Stimulated activated naive CD8-positive, alpha-beta T cell treated with anti-CD3 and anti-CD28 coated beads, Interleukin-15, amount 100 ng/mL, for 72 hours (primary cell): ENCODE measurements at regions not wholly inside any gene's neighbourhood (a gene's known extent, or its start where the extent isn't known, plus 50 kb on each side); places are given as distances from the start of the nearest gene placed in this dataset.

Source experiments
- ATAC-seq: fragments of 150-1000 bp; cut with Tn5 transposase; 2 replicates; pipeline ENCODE4 v1.10.0; 2021; ENCODE audit warnings: mild to moderate bottlenecking, moderate library complexity
- DNase-seq, 2 donors: peaks; one replicate each; pipeline ENCODE4 v3.0.0; 2021 to 2022
- H3K27ac Mint-ChIP-seq, 2 donors: one replicate each; pipeline ENCODE4 v1.8.0; 2022; ENCODE audit warnings: mild to moderate bottlenecking in 2 of 2, mixed read lengths in 2 of 2, moderate library complexity in 2 of 2
- H3K27me3 Mint-ChIP-seq: one replicate; pipeline ENCODE4 v1.8.0; 2022; ENCODE audit warnings: mixed read lengths
- H3K4me1 Mint-ChIP-seq: one replicate; pipeline ENCODE4 v1.8.0; 2022; ENCODE audit warnings: mild to moderate bottlenecking, mixed read lengths
- H3K4me3 Mint-ChIP-seq, 2 donors: one replicate each; pipeline ENCODE4 v1.8.0; 2022; ENCODE audit warnings: mild to moderate bottlenecking in 2 of 2, mixed read lengths in 2 of 2, moderate library complexity in 1 of 2
- H3K9me3 Mint-ChIP-seq, 2 donors: one replicate each; pipeline ENCODE4 v1.8.0; 2022; ENCODE audit warnings: mixed read lengths in 2 of 2

DNA sequence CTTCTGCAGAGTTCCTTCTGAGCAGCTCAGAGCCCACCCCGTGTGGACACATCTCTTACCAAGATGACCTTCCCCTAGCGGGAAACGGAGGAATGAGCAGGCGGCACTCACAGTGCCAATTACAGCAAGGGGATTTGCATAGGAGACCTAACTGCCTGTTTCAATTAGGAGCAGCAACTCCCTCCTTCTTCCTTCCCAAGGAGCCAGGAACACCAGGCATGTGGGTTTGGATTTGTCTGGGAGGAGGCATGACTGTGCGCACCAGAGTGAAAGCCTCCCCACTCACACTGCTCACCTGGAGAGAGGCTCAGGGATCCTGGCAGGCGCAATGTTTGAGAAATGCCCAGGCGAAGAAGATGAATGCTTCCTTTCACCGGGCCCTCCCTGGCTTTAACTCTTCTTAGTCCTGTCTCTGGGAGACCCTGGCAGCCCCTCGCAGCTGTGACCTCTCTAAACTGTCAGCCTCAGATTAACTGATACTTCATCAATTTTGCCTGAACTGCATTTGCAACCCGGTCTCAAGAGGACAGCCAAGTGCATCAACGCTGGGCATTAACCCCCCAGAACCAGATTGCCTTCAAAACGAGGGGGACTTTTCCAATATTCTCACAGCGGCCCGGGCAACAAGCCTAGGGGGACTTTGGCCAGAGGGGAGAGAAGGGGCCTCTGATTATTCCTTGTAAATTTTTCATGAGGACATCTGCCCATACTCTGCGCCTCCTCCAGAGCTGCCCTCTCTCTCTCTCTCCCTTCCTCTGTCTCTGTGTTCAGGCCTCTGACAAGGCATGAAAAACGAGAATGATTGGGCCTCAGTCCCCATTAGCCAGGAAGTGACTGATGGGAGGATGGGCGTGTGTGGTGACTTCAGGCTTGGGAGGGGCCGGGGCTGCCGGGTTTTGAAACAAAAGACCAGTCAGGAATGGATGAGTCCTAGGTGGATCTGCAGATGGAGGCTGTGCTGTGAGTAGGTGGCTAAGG lies 93.8 kb downstream of the CMPK2 start:
- H3K27ac Mint-ChIP-seq = no peak overlapping the region
- H3K4me1 Mint-ChIP-seq = peaks cover 7% of the 10 kb centered on the region
- DNase-seq = no peak
- peaks cover 36% of the 10 kb centered on the region for H3K27me3 Mint-ChIP-seq
- ATAC-seq = no peak
- H3K9me3 Mint-ChIP-seq = no peaks in the 10 kb centered on the region
- no peak overlapping the region for H3K4me3 Mint-ChIP-seq

DNA sequence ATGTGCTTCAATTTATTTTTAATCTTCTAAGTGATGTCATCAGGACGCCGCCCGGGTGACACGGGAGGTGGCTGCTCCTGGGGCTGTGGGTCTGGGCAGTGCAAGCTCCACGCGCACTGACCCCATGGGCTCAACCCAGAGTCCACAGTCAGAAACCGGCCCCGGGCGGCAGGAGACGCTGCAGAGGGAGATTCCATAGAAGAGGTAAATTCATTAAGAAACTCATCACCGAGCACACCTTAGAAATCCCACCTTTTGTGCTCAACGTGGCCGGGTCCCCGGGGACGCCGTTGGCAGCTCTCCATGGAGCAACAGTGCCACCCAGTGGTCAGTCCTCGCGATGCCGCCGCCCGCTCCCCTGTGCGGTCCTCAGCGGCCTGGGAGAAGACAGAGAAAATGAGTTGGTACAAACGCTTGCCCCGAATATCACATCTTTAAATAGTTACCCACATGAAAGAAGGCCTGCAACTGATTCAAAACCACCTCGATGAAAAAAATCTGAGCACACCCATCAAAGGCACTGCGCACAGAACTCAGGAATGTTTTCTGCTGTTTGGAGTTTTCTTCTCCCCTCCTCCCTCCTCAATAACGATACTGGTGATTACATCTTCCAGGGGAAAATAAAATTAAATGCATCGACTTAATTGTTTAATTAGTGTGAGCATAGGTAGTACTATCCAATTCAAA lies 92.6 kb downstream of the CMPK2 start:
- peak overlapping the region in 1 of 2 donors; percentile 8 for H3K4me3 Mint-ChIP-seq
- H3K27me3 Mint-ChIP-seq = peaks cover 36% of the 10 kb centered on the region
- ATAC-seq (peak; percentile 88), DNase-seq (peak; percentile 72 to 80)
- H3K27ac Mint-ChIP-seq = no peak overlapping the region
- no peaks in the 10 kb centered on the region for H3K9me3 Mint-ChIP-seq
- peaks cover 7% of the 10 kb centered on the region for H3K4me1 Mint-ChIP-seq

DNA sequence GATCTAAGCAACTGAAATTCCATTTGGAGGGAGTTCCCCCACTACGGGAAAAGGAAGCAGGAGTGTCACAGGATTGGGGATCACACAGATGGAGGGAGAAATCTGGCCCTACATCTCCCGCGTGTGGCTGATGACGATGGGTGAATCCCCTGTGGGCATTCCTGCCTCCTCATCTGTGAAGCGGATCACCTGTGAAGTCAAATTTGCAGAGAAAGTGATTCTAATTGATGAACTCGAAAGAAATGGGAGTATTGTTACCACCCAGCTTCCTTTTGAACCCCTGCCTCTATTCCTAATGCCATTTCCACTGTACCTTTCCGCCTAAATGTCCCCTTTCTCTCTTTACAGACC lies 92.0 kb downstream of the CMPK2 start:
- no peaks in the 10 kb centered on the region for H3K9me3 Mint-ChIP-seq

DNA sequence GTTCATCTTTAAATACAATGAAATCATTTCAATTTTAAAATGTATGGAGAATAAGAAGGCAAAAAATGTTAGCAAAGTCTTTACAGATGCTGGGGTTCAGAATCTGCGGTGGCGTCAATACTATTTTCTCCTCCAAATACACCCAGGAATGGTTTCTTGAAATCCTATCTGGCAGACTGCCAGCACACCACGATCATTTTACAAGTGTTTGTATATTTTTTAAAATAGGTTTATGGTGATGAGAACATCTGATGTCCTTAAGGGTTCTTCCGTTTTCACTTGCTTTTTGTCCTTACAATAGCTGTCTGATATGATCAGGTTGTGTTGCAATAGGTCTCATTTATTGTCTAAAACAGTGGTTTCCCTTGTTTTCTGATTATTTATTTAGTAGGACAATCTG lies 89.6 kb downstream of the CMPK2 start:
- peaks cover 14% of the 10 kb centered on the region for H3K4me1 Mint-ChIP-seq
- DNase-seq = no peak
- no peak overlapping the region for H3K4me3 Mint-ChIP-seq
- ATAC-seq = no peak
- peaks cover 36% of the 10 kb centered on the region for H3K27me3 Mint-ChIP-seq
- no peak overlapping the region for H3K27ac Mint-ChIP-seq
- H3K9me3 Mint-ChIP-seq = no peaks in the 10 kb centered on the region

More for the DNA sequence above, 92.0 kb downstream of the CMPK2 start:
- Mint-ChIP-seq H3K4me3 (no peak overlapping the region), H3K27ac (no peak overlapping the region), H3K4me1 (peaks cover 7% of the 10 kb centered on the region), H3K27me3 (peaks cover 36% of the 10 kb centered on the region)
- ATAC-seq = no peak
- no peak for DNase-seq

DNA sequence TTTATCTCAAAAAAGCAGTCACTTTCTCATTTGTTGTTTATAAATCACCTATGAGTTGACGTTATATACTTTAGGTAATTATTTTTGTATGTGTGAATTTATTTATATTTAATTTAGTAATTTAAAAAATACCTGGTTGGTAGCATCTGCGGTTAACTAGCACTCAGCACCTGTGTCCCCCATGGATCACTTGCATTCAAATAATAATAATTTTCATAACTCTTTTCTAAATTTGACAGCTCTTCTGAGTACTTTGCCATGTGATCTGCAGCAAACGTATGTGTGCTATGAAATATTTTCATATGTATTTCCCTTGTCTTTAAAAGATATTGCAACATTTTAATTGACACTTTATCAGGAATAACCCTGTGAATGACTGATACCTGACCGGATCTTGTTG lies 88.1 kb downstream of the CMPK2 start:
- no peaks in the 10 kb centered on the region for H3K9me3 Mint-ChIP-seq
- no peak overlapping the region for H3K27ac Mint-ChIP-seq
- H3K4me1 Mint-ChIP-seq = peaks cover 17% of the 10 kb centered on the region
- H3K27me3 Mint-ChIP-seq = peaks cover 27% of the 10 kb centered on the region
- ATAC-seq = no peak
- no peak for DNase-seq
- H3K4me3 Mint-ChIP-seq = no peak overlapping the region

DNA sequence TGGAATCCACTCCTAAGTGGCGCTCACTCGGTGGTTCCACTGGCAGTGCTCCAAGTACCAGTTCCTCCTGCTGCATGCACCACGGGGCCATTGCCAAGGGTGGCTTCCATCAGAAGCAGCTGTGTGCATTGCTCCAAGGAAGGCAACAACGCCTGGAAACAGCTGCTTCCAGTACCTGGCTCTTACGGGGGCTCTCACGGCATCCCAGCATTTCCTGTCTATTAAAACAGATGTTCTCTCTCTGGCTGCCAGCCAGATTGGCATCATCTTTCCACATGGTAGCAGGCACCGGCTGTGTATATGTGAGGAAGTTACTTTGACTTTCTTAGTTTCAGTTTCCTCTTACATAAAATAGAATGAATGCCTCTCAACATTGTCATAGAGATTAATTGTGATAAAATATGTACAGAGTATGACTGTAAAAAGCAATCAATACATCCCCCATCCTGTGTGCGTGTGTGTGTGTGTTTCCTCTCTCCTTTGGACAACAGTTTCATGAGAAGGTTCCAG lies 84.9 kb downstream of the CMPK2 start:
- ATAC-seq = peak; percentile 66
- DNase-seq = no peak
- Mint-ChIP-seq H3K9me3 (no peaks in the 10 kb centered on the region), H3K27me3 (no peaks in the 10 kb centered on the region), H3K4me1 (peaks cover 9% of the 10 kb centered on the region), H3K4me3 (no peak overlapping the region), H3K27ac (peak overlapping the region in 1 of 2 donors; percentile 52)

DNA sequence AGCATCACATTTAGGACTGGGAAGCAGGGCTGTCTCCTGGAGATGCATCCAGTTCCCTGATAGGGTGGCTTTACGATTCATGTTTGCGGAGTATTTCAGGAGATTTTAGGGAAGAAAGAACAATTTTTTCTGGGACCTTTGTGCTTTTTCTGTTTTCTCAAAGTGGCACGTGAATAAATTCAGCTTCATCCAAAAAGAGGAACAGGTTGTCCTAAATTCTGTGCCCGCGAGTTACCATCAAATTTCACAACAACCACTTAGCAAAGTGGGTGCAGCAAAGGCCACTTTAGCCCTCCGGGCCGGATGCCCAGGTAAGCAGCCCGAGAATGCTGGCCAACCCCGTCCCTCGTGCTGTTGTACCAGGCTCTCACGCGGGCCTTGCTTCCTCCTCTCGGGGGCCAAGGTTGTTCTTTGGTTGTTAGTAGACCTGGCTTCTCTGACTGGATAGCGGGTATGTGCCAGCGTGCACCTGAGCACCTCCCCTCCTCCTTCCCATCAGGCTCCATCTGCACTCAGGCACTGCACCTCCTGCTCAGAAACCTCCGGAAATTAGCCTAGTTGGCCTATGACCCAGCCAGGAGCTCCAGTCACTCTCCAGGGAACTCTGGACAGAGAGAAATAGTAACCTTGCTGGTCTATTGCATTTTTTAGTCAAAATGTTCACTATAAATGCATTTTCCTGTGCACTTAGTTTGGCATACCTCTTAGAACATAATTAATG lies 83.0 kb downstream of the CMPK2 start:
- DNase-seq = no peak
- no peak for ATAC-seq
- Mint-ChIP-seq H3K27ac (no peak overlapping the region), H3K9me3 (no peaks in the 10 kb centered on the region), H3K27me3 (no peaks in the 10 kb centered on the region), H3K4me1 (peaks cover 9% of the 10 kb centered on the region), H3K4me3 (no peak overlapping the region)

DNA sequence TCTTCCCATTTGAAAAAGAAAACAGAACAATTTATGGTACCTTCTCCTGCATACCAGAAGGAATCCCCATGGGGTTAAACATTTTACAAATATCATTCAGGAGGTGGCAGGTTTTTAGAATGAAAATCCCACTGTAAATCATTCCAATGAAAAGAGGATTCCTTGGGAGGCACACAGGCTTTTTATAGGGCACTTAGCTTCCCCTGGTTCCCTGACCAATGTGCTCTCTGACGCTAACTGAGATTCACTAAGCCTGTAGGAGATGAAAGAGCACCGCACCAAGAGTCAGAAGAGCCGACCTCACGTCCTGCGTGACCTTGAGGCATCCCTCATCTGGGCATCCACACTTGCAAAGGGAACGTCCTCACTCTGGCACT lies 82.5 kb downstream of the CMPK2 start:
- H3K9me3 Mint-ChIP-seq = no peaks in the 10 kb centered on the region
- no peak overlapping the region for H3K27ac Mint-ChIP-seq
- no peak for ATAC-seq
- DNase-seq = no peak
- peaks cover 9% of the 10 kb centered on the region for H3K4me1 Mint-ChIP-seq
- no peak overlapping the region for H3K4me3 Mint-ChIP-seq
- H3K27me3 Mint-ChIP-seq = no peaks in the 10 kb centered on the region

DNA sequence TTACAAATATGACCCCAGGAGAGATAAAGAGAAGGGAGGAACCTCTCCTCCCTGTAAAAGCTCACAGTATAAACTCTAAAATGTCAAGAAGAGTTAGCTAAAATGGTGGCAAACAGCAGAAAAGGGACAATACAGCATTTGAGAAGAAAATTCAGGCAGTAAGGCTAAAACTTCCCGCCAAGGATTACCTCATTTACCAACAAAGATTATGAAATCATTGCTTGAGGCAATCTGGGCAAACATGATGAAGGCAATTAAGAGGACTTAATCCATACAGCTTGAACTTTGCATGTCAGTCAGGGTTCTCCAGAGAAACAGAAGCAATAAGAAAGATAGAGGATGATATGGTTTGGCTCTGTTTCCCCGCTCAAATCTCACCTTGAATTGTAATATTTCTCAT lies 81.4 kb downstream of the CMPK2 start:
- no peak overlapping the region for H3K4me3 Mint-ChIP-seq

DNA sequence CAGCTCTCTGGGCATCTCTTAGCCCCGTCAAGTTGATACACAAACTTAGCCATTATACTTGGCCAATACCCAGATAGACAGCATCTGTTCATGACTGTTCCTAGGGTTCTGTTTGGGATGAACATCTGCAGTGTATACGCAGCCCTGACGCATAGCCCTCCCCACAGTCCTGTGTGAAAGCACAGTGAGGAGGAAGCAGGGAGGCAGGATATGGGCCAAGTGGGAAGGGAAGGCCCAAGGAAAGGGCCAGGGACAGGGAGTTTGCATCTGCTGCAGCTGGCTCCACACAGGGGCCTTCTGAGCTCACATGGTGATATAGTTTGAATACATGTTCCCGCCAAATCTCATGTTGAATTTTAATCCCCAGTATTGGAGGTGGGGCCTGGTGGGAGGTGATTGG lies 80.2 kb downstream of the CMPK2 start:
- H3K9me3 Mint-ChIP-seq = no peaks in the 10 kb centered on the region
- DNase-seq (no peak), ATAC-seq (no peak)
- no peaks in the 10 kb centered on the region for H3K27me3 Mint-ChIP-seq
- H3K27ac Mint-ChIP-seq = no peak overlapping the region
- no peak overlapping the region for H3K4me3 Mint-ChIP-seq
- peaks cover 9% of the 10 kb centered on the region for H3K4me1 Mint-ChIP-seq

More for the DNA sequence above, 81.4 kb downstream of the CMPK2 start:
- ATAC-seq (no peak), DNase-seq (no peak)
- Mint-ChIP-seq H3K9me3 (no peaks in the 10 kb centered on the region), H3K27me3 (no peaks in the 10 kb centered on the region), H3K27ac (peak overlapping the region in 1 of 2 donors; percentile 22), H3K4me1 (peaks cover 9% of the 10 kb centered on the region)

DNA sequence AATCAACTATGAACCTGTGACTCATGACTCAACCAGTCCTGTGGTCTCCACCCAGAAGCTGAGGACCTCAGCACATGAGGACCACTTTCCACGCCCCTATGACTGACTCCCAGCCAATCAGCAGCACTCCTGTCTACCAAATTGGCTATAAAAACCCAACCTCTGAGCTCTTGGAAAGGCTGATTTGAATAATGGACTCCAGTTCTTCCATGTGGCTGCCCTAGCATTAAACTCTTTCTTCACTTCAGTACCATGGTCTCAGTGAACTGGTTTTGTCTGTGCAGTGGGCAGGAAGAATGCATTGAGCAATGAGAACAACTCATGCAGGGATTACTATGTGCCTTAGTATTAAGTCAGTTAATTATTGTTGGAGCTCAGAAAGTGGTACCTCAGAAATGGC lies 78.3 kb downstream of the CMPK2 start:
- no peaks in the 10 kb centered on the region for H3K9me3 Mint-ChIP-seq
- H3K4me3 Mint-ChIP-seq = no peak overlapping the region

DNA sequence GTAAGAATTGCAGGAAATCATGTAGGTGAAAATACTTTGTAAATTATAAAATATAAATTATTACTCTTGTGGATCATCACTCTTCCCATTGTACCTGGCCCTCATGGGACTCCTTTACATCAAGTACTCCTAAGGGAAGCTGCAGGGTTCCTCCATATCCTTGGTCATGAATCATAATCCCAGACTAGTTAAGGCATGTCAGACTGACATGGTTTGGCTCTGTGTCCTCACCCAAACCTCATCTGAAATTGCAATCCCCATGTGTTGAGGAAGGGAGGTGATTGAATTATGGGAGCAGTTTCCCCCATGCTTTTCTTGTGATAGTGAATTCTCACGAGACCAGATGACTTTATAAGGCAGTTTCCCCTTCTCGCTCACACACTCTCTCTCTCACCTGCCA lies 77.1 kb downstream of the CMPK2 start:
- no peaks in the 10 kb centered on the region for H3K27me3 Mint-ChIP-seq
- DNase-seq = no peak
- H3K27ac Mint-ChIP-seq = no peak overlapping the region
- no peak for ATAC-seq
- no peaks in the 10 kb centered on the region for H3K4me1 Mint-ChIP-seq
- no peak overlapping the region for H3K4me3 Mint-ChIP-seq
- no peaks in the 10 kb centered on the region for H3K9me3 Mint-ChIP-seq

More for the DNA sequence above, 78.3 kb downstream of the CMPK2 start:
- Mint-ChIP-seq H3K27me3 (no peaks in the 10 kb centered on the region), H3K27ac (no peak overlapping the region), H3K4me1 (no peaks in the 10 kb centered on the region)
- ATAC-seq = no peak
- DNase-seq = no peak

DNA sequence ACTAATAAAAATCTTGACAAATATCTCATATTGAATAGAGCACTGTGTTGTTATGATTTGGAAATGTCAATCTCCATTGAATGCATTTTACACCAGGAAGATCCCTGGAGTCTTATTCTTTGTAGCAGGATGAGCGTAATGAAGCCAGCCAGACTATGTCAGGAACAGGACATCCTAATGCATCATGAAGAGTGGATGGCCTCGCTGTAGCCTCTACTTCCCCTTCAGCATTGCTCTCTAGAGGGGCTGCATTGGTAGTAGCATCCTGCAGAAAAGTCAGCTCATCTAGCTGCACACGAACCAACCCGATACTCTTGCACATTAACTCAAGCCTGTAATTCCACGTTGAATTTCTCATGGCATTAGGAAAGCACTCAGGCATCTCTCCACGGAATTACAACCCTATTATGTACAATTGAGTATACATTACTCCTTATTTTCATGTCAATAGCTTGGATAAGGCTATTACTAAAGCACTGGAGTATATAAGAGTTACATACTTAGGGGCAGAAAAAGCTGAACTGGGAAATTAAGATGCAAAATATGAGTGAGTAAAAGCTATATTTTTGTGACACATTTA lies 76.1 kb downstream of the CMPK2 start:
- Mint-ChIP-seq H3K4me1 (no peaks in the 10 kb centered on the region), H3K9me3 (no peaks in the 10 kb centered on the region), H3K27me3 (no peaks in the 10 kb centered on the region), H3K27ac (no peak overlapping the region), H3K4me3 (no peak overlapping the region)
- DNase-seq (no peak), ATAC-seq (no peak)

DNA sequence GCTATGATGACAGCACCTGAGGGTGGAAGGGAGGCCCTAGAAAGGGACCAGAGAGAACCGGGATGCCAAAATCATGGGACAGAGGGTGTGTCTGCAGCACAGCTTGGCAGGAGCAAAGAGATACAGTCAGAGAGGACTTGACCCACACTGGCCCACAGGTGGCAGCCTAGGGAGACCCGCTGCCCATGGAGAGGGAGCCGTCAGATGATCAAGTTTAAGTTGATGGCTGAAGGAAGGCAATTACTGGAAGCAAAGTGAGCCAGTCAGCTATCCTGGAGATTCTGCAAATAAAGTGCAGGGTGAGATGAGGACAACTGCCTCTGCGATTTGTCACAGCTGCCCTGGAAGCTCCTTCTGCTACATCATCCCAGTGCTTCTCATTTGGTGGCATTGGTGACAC lies 74.0 kb downstream of the CMPK2 start:
- H3K4me3 Mint-ChIP-seq = no peak overlapping the region
- no peaks in the 10 kb centered on the region for H3K9me3 Mint-ChIP-seq
- no peak for DNase-seq
- H3K27me3 Mint-ChIP-seq = no peaks in the 10 kb centered on the region
- no peak overlapping the region for H3K27ac Mint-ChIP-seq
- no peak for ATAC-seq
- no peaks in the 10 kb centered on the region for H3K4me1 Mint-ChIP-seq

DNA sequence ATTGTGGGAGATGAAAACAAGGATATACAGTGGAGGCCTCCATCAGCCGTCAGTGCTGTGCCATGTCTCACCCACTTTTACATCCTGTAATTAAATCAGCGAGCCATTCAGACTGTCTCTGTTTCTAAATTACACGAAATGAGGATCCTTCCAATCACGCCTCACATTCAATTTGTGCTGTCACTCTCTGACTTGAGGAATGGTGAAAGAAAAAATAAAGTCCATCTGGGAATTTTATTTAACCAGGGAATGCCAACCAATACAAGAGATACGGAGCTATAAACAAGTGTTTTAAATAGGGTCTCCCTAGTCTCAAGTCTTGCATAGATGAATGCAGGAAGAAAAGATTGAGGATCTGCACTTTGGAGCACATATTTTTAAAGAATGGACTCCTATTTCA lies 72.8 kb downstream of the CMPK2 start:
- H3K4me3 Mint-ChIP-seq = no peak overlapping the region
- ATAC-seq = no peak

More for the DNA sequence above, 72.8 kb downstream of the CMPK2 start:
- no peak for DNase-seq
- Mint-ChIP-seq H3K27ac (peak overlapping the region in 1 of 2 donors; percentile 2), H3K27me3 (no peaks in the 10 kb centered on the region), H3K4me1 (no peaks in the 10 kb centered on the region), H3K9me3 (no peaks in the 10 kb centered on the region)
